HG03045 (cell line): ENCODE measurements at regions not wholly inside any gene's neighbourhood (a gene's known extent, or its start where the extent isn't known, plus 50 kb on each side); places are given as distances from the start of the nearest gene placed in this dataset.

ENCODE experiments used
- ATAC-seq: cut with Tn5 transposase; IDR thresholded peaks from one replicate; pipeline ENCODE4 v1.9.1; 2021; ENCODE audit warnings: mild to moderate bottlenecking, moderate library complexity; ENCODE audit not compliant: unreplicated experiment

DNA sequence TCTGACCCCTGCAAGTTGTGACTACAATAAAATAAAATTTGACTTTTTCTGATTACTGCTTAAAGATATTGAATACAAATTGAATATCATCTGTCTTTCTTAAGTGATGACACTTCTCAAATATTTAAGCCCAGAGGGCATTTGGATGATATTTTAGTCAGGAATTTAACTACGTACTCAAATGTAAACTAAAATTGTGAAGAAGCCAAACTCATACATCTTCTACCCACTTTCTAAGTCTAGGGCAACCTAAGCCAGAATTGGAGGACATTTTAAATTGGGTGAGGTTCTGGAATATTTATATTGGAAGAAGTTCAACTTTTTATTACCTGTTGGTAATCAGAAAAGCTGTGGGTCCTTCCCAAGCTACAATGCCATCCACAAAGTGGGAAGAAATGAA lies 149.1 kb upstream of the WDR11 start:
- no peak for ATAC-seq

- no peak for ATAC-seq
These were observed 145.9 kb upstream of the WDR11 start for GRCh38 chr10:120705309-120705708.

DNA sequence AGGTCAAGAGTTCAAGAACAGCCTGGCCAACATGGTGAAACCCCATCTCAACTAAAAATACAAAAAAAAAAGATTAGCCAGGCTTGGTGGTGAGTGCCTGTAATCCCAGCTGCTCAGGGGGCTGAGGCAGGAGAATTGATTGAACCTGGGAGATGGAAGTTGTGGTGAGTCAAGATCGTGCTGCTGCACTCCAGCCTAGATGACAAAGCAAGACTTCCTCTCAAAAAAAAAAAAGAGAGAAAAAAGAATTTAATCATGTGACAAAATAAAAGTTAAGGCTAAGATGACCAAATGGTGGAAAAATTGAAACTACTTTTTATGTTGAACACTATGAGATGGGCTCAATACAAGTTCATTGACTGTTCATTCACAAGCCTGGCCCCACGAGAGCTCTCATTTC lies 141.1 kb upstream of the WDR11 start:
- no peak for ATAC-seq

GRCh38 chr10:120711860-120712259 lies 139.3 kb upstream of the WDR11 start:
- ATAC-seq = no peak

GRCh38 chr10:120713573-120714205 lies 137.5 kb upstream of the WDR11 start:
- no peak for ATAC-seq

DNA sequence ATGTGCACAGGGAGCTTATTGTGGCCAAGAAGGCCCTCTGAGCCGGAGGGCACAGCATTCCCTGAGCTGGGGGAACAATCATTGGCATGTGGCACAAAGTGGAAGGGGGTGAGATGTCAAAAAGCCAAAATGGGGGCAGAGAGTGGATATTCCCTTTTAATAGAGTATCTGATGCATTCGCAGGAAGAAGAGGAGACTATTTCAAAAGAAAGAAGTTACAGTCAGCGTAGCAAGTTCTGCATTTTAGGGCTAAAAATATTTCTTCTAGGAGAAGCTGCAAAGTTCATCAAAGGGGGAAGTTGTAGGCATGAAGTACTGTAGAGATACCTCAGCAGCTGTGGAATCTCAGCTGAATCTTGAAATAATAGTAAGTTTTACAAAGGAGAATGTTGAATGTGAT lies 136.0 kb upstream of the WDR11 start:
- no peak for ATAC-seq

- ATAC-seq = peak; percentile 44
These were observed 131.8 kb upstream of the WDR11 start for GRCh38 chr10:120719333-120719732.

GRCh38 chr10:120727001-120727400 lies 124.2 kb upstream of the WDR11 start:
- ATAC-seq = no peak

- no peak for ATAC-seq
These were observed 121.6 kb upstream of the WDR11 start for GRCh38 chr10:120729547-120729946.

- ATAC-seq = no peak
These were observed 119.1 kb upstream of the WDR11 start for GRCh38 chr10:120732067-120732466.

- ATAC-seq = no peak
These were observed 118.4 kb upstream of the WDR11 start for GRCh38 chr10:120732643-120733313.

- ATAC-seq = no peak
These were observed 116.6 kb upstream of the WDR11 start for GRCh38 chr10:120734483-120735078.

DNA sequence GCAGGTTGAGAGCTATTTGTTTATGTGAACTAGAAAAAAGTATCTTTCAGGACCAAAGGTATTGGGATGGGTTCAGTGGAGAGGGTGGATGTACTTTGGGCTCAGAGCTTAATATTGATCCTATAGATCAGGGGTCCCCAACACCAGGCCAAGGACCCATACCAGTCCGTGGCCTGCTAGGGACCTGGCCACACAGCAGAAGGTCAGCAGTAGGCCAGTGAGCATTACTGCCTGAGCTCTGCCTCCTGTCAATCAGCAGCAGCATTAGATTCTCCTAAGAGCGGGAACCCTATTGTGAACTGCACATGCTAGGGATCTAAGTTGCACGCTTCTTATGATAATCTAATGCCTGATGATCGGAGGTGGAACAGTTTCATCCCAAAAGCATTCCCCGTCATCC lies 115.8 kb upstream of the WDR11 start:
- no peak for ATAC-seq

DNA sequence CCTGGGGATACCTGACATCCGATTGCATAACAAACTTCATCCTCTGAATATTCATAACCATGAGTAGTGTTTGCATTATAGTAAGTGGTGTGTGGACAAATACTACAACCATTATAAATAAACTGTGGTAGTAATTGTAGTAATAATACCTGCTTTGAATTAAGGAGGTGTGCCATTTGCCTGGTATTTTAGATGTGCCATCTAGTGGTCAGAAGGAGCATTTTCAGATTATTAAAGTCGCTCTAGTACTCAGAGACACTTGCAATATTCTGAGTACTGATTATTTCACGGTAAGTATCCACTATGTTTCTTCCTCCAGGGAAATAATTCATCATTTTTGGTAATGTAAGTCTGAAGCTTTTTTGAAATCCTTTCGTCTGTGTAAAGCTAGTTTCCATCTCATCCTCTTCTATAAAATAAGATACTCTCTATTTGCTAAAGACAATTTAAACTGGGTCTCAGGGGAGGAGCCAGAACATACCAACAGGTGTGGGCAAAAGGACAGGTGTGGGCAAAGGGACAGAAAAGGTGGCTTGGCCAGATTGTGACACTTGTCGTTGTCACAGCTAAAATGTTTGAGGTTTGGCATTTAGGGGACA lies 115.3 kb upstream of the WDR11 start:
- no peak for ATAC-seq

- ATAC-seq = no peak
These were observed 114.8 kb upstream of the WDR11 start for GRCh38 chr10:120736377-120736776.

- ATAC-seq = no peak
These were observed 112.5 kb upstream of the WDR11 start for GRCh38 chr10:120738658-120739057.

DNA sequence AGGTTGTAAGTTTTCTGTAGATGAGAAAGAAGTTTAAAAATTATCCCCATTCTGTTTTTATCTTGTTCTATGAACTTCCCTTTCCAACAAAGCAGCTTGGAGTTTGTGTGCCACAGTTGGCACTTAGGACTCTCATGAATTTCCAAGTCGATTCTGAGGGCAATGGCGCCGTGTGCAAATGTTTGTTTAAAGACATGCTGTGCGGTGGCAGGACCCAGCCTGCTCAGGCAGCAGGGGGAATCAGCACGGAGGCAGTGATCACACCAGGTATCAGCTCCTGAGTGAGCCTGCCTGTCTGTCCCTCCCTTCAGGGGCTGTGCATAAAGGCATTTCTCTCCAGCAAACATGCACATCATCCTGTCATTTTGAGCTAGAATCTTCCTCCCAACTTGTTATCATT lies 109.8 kb upstream of the WDR11 start:
- ATAC-seq = no peak

GRCh38 chr10:120742373-120742772 lies 108.8 kb upstream of the WDR11 start:
- ATAC-seq = no peak

DNA sequence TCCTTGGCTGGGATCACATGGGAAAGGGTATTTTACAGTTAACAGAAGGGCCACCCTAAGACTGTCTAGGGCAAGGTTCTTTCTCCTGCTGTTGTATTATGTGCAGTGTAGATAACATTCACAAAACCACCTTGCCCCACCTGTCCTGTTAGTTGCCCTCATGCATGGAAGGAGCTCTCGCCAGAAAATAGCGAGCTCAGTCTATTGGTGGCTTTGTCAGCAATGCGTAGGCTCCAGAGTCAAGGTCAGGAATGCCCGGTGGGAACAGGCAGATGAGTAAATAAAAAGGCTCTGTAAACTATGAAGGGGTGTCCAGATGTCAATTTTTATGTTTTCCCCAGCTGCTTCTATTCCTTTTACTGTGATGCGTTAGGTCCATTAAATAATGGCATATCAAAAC lies 107.1 kb upstream of the WDR11 start:
- no peak for ATAC-seq

- ATAC-seq = no peak
These were observed 105.0 kb upstream of the WDR11 start for GRCh38 chr10:120746001-120746777.

DNA sequence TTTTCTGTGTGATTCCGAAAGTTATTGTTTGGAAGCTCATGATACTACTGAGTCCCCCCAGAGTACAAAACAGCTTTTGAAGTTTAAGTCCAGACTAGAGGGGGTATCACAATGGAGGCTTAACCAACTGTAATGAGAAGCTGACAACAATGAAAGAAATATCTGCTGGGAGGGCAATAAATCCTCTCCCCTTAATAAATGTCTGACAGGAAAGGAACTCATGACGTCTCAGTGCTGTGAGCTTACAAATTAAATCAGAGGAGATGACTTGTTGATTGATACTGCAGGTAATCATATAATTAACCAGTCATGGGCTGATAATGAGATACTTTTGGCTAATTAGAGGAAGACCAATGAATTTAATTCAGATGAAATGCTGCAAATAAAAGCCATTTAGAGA lies 102.6 kb upstream of the WDR11 start:
- no peak for ATAC-seq
